AG09309 (cell line): ENCODE measurements at regions not wholly inside any gene's neighbourhood (a gene's known extent, or its start where the extent isn't known, plus 50 kb on each side); places are given as distances from the start of the nearest gene placed in this dataset.
A peak's percentile ranks its signal among the peaks of the same experiment; 100 is the strongest.

Experiments
- DNase-seq: peaks from one replicate; pipeline ENCODE4 v3.0.0-alpha.2; 2010; ENCODE audit warnings: low read depth
- H3K4me3 ChIP-seq: 2 replicates; pipeline ENCODE4 v1.5.1; 2011; ENCODE audit warnings: mild to moderate bottlenecking, low read depth, low read length, moderate library complexity; ENCODE audit not compliant: control insufficient read depth
- CTCF ChIP-seq: IDR thresholded peaks from 2 replicates; pipeline ENCODE4 v1.5.1; 2011; ENCODE audit warnings: mild to moderate bottlenecking, low read depth, low read length, inconsistent platforms; ENCODE audit not compliant: insufficient read depth, control insufficient read depth; ENCODE audit errors: missing control alignments

GRCh38 chr10:126722726-126723125, 52.2 kb upstream of the C10orf90 start:
- no peak overlapping the region for H3K4me3 ChIP-seq
- DNase-seq: no peak
- TF ChIP-seq CTCF: no peak

DNA sequence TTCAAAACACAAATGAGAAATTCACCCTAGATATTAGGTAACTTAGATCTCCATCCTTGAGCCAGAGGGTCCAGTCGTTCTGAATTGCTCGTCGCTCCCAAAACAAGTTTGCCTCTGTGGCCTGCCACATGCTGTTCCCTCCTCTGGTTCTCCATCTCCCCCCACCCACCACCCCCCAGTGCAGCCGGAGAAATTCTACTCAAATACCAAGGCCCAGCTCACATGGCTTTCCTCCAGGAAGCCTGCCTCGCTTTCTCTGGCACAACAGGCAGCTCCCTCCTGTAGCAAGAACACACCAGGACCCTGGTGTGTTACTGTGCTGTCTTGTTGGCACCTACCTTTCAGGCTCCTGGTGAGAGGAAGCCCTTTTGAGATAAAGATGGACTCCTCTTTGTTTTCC, 52.7 kb upstream of the C10orf90 start:
- TF ChIP-seq CTCF: no peak
- DNase-seq: no peak
- no peak overlapping the region for H3K4me3 ChIP-seq

DNA sequence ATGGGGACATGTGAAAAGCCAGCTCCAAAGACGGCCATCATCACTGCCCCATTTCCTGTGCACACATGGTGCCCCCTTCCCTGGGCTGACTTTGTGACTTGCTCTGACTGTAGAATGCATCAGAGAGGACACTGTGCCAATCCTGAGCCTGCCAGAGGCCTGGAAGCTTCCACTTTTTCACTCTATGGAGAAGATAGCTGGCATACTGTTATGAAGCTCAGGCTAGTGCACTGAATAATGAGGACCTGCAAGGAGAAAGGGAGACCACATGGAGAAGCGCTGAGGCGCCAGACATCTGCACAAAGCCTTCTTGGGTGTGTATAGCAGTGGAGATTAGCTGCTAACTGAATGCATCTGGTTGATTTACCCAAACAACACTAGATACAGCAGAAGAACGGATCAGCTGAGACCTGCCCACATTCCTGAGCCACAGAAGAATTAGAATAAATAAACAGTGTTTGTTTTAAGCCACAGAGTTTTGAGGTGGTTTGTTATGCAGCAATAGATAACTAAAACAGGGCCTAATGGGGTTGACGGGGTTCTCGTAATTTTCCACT, 58.9 kb upstream of the C10orf90 start:
- TF ChIP-seq CTCF: no peak
- H3K4me3 ChIP-seq: no peak overlapping the region
- DNase-seq: no peak

GRCh38 chr10:126730856-126731609, 60.5 kb upstream of the C10orf90 start:
- no peak for TF ChIP-seq CTCF
- no peak for DNase-seq

DNA sequence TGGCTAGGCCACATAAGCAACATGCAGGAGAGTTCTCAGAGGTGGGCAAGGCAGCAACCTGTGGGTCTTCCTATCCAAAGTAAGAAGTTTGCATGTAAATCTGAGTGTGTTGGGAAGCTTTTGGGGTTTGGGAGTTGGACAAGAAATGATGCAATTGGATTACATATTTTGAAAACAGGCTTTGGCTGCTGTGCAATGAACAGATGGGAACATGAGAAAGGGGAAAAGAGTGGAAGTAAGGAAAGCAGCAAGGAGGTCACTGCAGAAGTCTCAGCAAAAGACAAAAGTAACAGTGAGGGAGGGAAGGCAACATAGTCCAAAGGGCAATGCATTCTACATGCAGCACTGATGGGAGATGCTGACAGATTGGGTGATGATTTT, 61.1 kb upstream of the C10orf90 start:
- H3K4me3 ChIP-seq: no peak overlapping the region
- TF ChIP-seq CTCF: no peak
- DNase-seq: peak; percentile 17

More at GRCh38 chr10:126730856-126731609, 60.5 kb upstream of the C10orf90 start:
- no peak overlapping the region for H3K4me3 ChIP-seq

GRCh38 chr10:126732308-126732707, 61.8 kb upstream of the C10orf90 start:
- no peak overlapping the region for H3K4me3 ChIP-seq
- no peak for TF ChIP-seq CTCF
- DNase-seq: no peak
